Brain microvascular endothelial cell (primary cell): ENCODE measurements at regions not wholly inside any gene's neighbourhood (a gene's known extent, or its start where the extent isn't known, plus 50 kb on each side); places are given as distances from the start of the nearest gene placed in this dataset.
A peak's percentile ranks its signal among the peaks of the same experiment; 100 is the strongest.
"Not testable (repeated sequence)": the region's sequence is repeated elsewhere in the genome, so short reads cannot be mapped to it uniquely, and the experiment has no call there.

Experiments used
- DNase-seq: peaks from one replicate; pipeline ENCODE4 v3.0.0-alpha.2; 2020
- H3K27ac ChIP-seq: fragments of 250-450 bp; sonication (Bioruptor Pico); 2 replicates; pipeline ENCODE4 v1.5.1; 2020; ENCODE audit warnings: mild to moderate bottlenecking, moderate library complexity
- H3K27me3 ChIP-seq: fragments of 250-450 bp; sonication (Bioruptor Pico); replicated peaks from 2 replicates; pipeline ENCODE4 v1.5.1; 2020; ENCODE audit warnings: mild to moderate bottlenecking
- H3K36me3 ChIP-seq: fragments of 250-450 bp; sonication (Bioruptor Pico); replicated peaks from 2 replicates; pipeline ENCODE4 v1.5.1; 2020; ENCODE audit warnings: mild to moderate bottlenecking
- H3K4me3 ChIP-seq: 2 replicates; pipeline ENCODE4 v1.5.1; 2011; ENCODE audit warnings: low read depth, mild to moderate bottlenecking, control low read depth, low read length, moderate library complexity
- in situ Hi-C: cut with HindIII; loops from 2 replicates; pipeline ENCODE4 v1.10.0; 2017; ENCODE audit warnings: low sequenced_read_pairs, low pct_ligation_motif_present
- TF ChIP-seq, protein P1 (sequence below): IDR thresholded peaks from 2 replicates; pipeline ENCODE4 v1.5.1; 2011; ENCODE audit warnings: low read depth, mild to moderate bottlenecking, moderate library complexity, low read length, control low read depth, inconsistent platforms; ENCODE audit errors: missing control alignments

DNA sequence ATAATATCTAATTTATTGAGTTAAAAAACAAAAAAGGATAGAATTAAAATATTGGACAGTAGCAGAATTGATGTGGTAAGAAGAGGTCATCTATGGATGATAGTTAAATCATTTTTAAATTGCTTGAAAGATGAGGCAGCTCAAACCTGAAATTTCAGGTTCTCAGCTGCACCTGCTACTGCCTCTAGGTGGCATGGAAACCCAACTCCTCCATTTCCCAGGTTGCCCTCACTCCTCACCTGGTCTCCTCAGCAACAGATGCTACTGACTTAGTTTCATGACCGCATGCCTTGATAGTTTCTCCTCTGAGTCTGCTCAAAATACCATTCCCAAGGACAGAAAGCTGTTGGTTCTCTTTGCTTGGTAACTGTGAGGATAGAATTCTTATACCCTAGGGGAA is 148.1 kb downstream of the ABHD5 start:
- Histone ChIP-seq H3K4me3 (no peak overlapping the region), H3K36me3 (no peaks in the 10 kb centered on the region), H3K27ac (no peak overlapping the region), H3K27me3 (no peaks in the 10 kb centered on the region)
- DNase-seq = no peak
- TF ChIP-seq, protein P1, sequence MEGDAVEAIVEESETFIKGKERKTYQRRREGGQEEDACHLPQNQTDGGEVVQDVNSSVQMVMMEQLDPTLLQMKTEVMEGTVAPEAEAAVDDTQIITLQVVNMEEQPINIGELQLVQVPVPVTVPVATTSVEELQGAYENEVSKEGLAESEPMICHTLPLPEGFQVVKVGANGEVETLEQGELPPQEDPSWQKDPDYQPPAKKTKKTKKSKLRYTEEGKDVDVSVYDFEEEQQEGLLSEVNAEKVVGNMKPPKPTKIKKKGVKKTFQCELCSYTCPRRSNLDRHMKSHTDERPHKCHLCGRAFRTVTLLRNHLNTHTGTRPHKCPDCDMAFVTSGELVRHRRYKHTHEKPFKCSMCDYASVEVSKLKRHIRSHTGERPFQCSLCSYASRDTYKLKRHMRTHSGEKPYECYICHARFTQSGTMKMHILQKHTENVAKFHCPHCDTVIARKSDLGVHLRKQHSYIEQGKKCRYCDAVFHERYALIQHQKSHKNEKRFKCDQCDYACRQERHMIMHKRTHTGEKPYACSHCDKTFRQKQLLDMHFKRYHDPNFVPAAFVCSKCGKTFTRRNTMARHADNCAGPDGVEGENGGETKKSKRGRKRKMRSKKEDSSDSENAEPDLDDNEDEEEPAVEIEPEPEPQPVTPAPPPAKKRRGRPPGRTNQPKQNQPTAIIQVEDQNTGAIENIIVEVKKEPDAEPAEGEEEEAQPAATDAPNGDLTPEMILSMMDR = peak; percentile 29
- in situ Hi-C loops = no loop called here

- in situ Hi-C loops = no loop called here
- TF ChIP-seq, protein P1 = no peak
Observed at GRCh38 chr3:43843386-43843785, 152.6 kb downstream of the ABHD5 start.

GRCh38 chr3:43844757-43845156 is 154.0 kb downstream of the ABHD5 start:
- no peaks in the 10 kb centered on the region for H3K27me3 ChIP-seq
- in situ Hi-C loops = no loop called here
- H3K4me3 ChIP-seq = no peak overlapping the region
- no peaks in the 10 kb centered on the region for H3K36me3 ChIP-seq
- TF ChIP-seq, protein P1 = no peak
- DNase-seq = no peak
- no peak overlapping the region for H3K27ac ChIP-seq

More at GRCh38 chr3:43843386-43843785, 152.6 kb downstream of the ABHD5 start:
- H3K4me3 ChIP-seq = no peak overlapping the region
- no peak for DNase-seq
- H3K36me3 ChIP-seq = no peaks in the 10 kb centered on the region
- H3K27me3 ChIP-seq = no peaks in the 10 kb centered on the region
- H3K27ac ChIP-seq = no peak overlapping the region

- H3K27me3 ChIP-seq, H3K36me3 ChIP-seq, in situ Hi-C loops, DNase-seq, H3K27ac ChIP-seq, H3K4me3 ChIP-seq: not testable (repeated sequence)
Observed at GRCh38 chr3:43845553-43845952, 154.8 kb downstream of the ABHD5 start.

- Histone ChIP-seq H3K27me3 (no peaks in the 10 kb centered on the region), H3K27ac (no peak overlapping the region), H3K4me3 (no peak overlapping the region), H3K36me3 (no peaks in the 10 kb centered on the region)
- TF ChIP-seq, protein P1 = no peak
- in situ Hi-C loops = loop anchor here (25.0 kb wide), 1 partner anchor 90 kb away; no protein-coding TSS in a partner anchor
- DNase-seq = peak; percentile 40
Observed at GRCh38 chr3:43852066-43852465, 161.3 kb downstream of the ABHD5 start.

DNA sequence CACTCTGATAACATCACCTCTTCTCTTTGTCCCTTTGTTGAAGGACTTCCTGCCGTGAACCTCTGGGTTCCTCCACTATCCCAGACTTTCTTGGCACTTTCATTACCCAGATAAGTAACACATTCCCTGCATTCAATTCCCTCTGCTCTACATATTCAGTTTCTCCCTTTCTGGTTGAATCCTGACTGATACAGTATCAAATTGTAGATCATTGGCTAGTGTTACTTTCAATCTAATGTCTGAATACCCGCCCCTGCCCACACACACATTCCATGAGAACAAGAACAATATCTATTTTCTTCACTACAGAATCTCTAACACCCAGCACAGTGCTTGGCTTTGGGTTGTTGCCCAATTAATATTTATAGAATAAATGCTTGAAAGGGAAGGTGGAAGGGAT is 163.5 kb downstream of the ABHD5 start:
- peak; percentile 44 for DNase-seq
- TF ChIP-seq, protein P1 = no peak
- H3K36me3 ChIP-seq = no peaks in the 10 kb centered on the region
- no peak overlapping the region for H3K27ac ChIP-seq
- H3K27me3 ChIP-seq = no peaks in the 10 kb centered on the region
- H3K4me3 ChIP-seq = no peak overlapping the region
- in situ Hi-C loops = loop anchor here (25.0 kb wide), 1 partner anchor 92 kb away; no protein-coding TSS in a partner anchor
